HEK293 (cell line): ENCODE measurements at regions not wholly inside any gene's neighbourhood (a gene's known extent, or its start where the extent isn't known, plus 50 kb on each side); places are given as distances from the start of the nearest gene placed in this dataset.

Source experiments
- CTCF ChIA-PET: fragments of 350-600 bp; formaldehyde crosslinking; extraction: SDS; loops from one replicate; lab custom pipeline; 2021; ENCODE audit warnings: antibody characterized with exemption; lab: Yijun Ruan, JAX
- POLR2A ChIA-PET: fragments of 300-600 bp; formaldehyde crosslinking; extraction: SDS; loops from one replicate; lab custom pipeline; 2020; ENCODE audit warnings: antibody characterized with exemption, inconsistent platforms; lab: Yijun Ruan, JAX
- H3K27ac ChIP-seq: fragments of 200-500 bp; sonication (Bioruptor generic); 2 replicates; pipeline ENCODE4 v1.5.1; 2014; ENCODE audit warnings: low read depth, low read length, control low read depth, inconsistent platforms; ENCODE audit errors: extremely low read depth
- H3K36me3 ChIP-seq, 2 experiments: fragments of 200-500 bp in 1 of 2; sonication (Bioruptor generic) in 1 of 2; 1 replicate in 1 of 2; 2 replicates in 1 of 2; pipeline ENCODE4 v1.5.1; 2014 to 2017; ENCODE audit warnings: inconsistent platforms in 2 of 2, low read length in 2 of 2; ENCODE audit not compliant: control insufficient read depth in 2 of 2, insufficient read depth in 1 of 2
- H3K4me1 ChIP-seq: fragments of 200-500 bp; sonication (Bioruptor generic); 2 replicates; pipeline ENCODE4 v1.5.1; 2014; ENCODE audit warnings: mild to moderate bottlenecking, low read length, inconsistent platforms; ENCODE audit not compliant: control insufficient read depth, insufficient read depth
- H3K4me3 ChIP-seq: 2 replicates; pipeline ENCODE4 v1.5.1; 2011; ENCODE audit warnings: low read depth, mild to moderate bottlenecking, control low read depth, low read length, moderate library complexity
- H3K9me3 ChIP-seq: fragments of 200-500 bp; sonication (Bioruptor generic); 2 replicates; pipeline ENCODE4 v1.5.1; 2014; ENCODE audit warnings: low read depth, low read length, inconsistent platforms; ENCODE audit not compliant: control insufficient read depth, insufficient read depth
- BCL11A ChIP-seq: fragments of 450-650 bp; formaldehyde crosslinking; IDR thresholded peaks from 2 replicates; pipeline ENCODE4 v1.5.1; 2016; ENCODE audit warnings: low read depth, missing biosample characterization, missing genetic modification characterization
- HOXD13 ChIP-seq: sonication (generic); formaldehyde crosslinking; IDR thresholded peaks from 2 replicates; pipeline ENCODE4 v1.8.0; 2022; ENCODE audit warnings: missing genetic modification reagents, borderline replicate concordance
- KLF8 ChIP-seq: fragments of 450-650 bp; formaldehyde crosslinking; IDR thresholded peaks from 2 replicates; pipeline ENCODE4 v1.5.1; 2016; ENCODE audit warnings: missing biosample characterization, missing genetic modification characterization
- OVOL3 ChIP-seq: fragments of 450-650 bp; formaldehyde crosslinking; IDR thresholded peaks from 2 replicates; pipeline ENCODE4 v1.5.1; 2016; ENCODE audit warnings: missing biosample characterization, missing genetic modification characterization
- PRDM2 ChIP-seq: fragments of 450-650 bp; formaldehyde crosslinking; IDR thresholded peaks from 2 replicates; pipeline ENCODE4 v1.5.1; 2016; ENCODE audit warnings: missing biosample characterization, missing genetic modification characterization, borderline replicate concordance
- SCRT1 ChIP-seq: fragments of 450-650 bp; formaldehyde crosslinking; IDR thresholded peaks from 2 replicates; pipeline ENCODE4 v1.5.1; 2016; ENCODE audit warnings: missing biosample characterization, missing genetic modification characterization, borderline replicate concordance
- SETDB1 ChIP-seq: IDR thresholded peaks from one replicate; pipeline ENCODE4 v1.6.1; 2017; ENCODE audit warnings: mild to moderate bottlenecking, low read length, moderate library complexity, mixed read lengths; ENCODE audit not compliant: insufficient read length
- TRIM28 ChIP-seq: IDR thresholded peaks from 2 replicates; pipeline ENCODE4 v1.6.1; 2011; ENCODE audit warnings: low read length, control low read depth, borderline replicate concordance
- YY2 ChIP-seq: fragments of 450-650 bp; formaldehyde crosslinking; IDR thresholded peaks from 2 replicates; pipeline ENCODE4 v1.5.1; 2016; ENCODE audit warnings: missing biosample characterization, missing genetic modification characterization
- ZFP69B ChIP-seq: fragments of 450-650 bp; formaldehyde crosslinking; IDR thresholded peaks from 2 replicates; pipeline ENCODE4 v1.5.1; 2016; ENCODE audit warnings: missing biosample characterization, missing genetic modification characterization
- ZNF133 ChIP-seq: fragments of 450-650 bp; formaldehyde crosslinking; IDR thresholded peaks from 2 replicates; pipeline ENCODE4 v1.5.1; 2016; ENCODE audit warnings: missing biosample characterization, missing genetic modification characterization
- ZNF175 ChIP-seq: fragments of 450-650 bp; formaldehyde crosslinking; IDR thresholded peaks from 2 replicates; pipeline ENCODE4 v1.5.1; 2016; ENCODE audit warnings: missing biosample characterization, missing genetic modification characterization
- ZNF184 ChIP-seq: fragments of 450-650 bp; IDR thresholded peaks from 2 replicates; pipeline ENCODE4 v1.5.1; 2018; ENCODE audit warnings: missing biosample characterization, mild to moderate bottlenecking, missing genetic modification characterization
- ZNF19 ChIP-seq: fragments of 450-650 bp; formaldehyde crosslinking; IDR thresholded peaks from 2 replicates; pipeline ENCODE4; 2016; ENCODE audit warnings: missing biosample characterization, missing genetic modification characterization, low read depth
- ZNF311 ChIP-seq: fragments of 450-650 bp; formaldehyde crosslinking; IDR thresholded peaks from 2 replicates; pipeline ENCODE4 v1.5.1; 2017; ENCODE audit warnings: missing biosample characterization, missing genetic modification characterization, borderline replicate concordance
- ZNF521 ChIP-seq: fragments of 450-650 bp; formaldehyde crosslinking; IDR thresholded peaks from 2 replicates; pipeline ENCODE4 v1.5.1; 2017; ENCODE audit warnings: missing biosample characterization, mild to moderate bottlenecking, missing genetic modification characterization
- ZNF555 ChIP-seq: fragments of 450-650 bp; formaldehyde crosslinking; conservative IDR thresholded peaks from 2 replicates; pipeline ENCODE4 v1.5.1; 2017; ENCODE audit warnings: missing biosample characterization, mild to moderate bottlenecking, missing genetic modification characterization, inconsistent platforms
- ZNF571 ChIP-seq: fragments of 450-650 bp; formaldehyde crosslinking; IDR thresholded peaks from 2 replicates; pipeline ENCODE4 v1.5.0; 2017; ENCODE audit warnings: missing biosample characterization, missing genetic modification characterization
- ZNF600 ChIP-seq: fragments of 450-650 bp; formaldehyde crosslinking; IDR thresholded peaks from 2 replicates; pipeline ENCODE4 v1.5.1; 2016; ENCODE audit warnings: missing biosample characterization, missing genetic modification characterization
- ZNF677 ChIP-seq: fragments of 450-650 bp; IDR thresholded peaks from 2 replicates; pipeline ENCODE4 v1.5.0; 2018; ENCODE audit warnings: missing biosample characterization, mild to moderate bottlenecking, missing genetic modification characterization, moderate library complexity
- ZNF785 ChIP-seq: fragments of 450-650 bp; formaldehyde crosslinking; IDR thresholded peaks from 2 replicates; pipeline ENCODE4 v1.5.1; 2016; ENCODE audit warnings: missing biosample characterization, missing genetic modification characterization
- ZNF791 ChIP-seq: fragments of 450-650 bp; formaldehyde crosslinking; IDR thresholded peaks from 2 replicates; pipeline ENCODE4 v1.5.1; 2016; ENCODE audit warnings: missing biosample characterization, missing genetic modification characterization
- ZSCAN16 ChIP-seq: fragments of 450-650 bp; formaldehyde crosslinking; IDR thresholded peaks from 2 replicates; pipeline ENCODE4 v1.5.1; 2016; ENCODE audit warnings: missing biosample characterization, missing genetic modification characterization
- TF ChIP-seq, protein P1 (sequence below): fragments of 450-650 bp; formaldehyde crosslinking; IDR thresholded peaks from 2 replicates; pipeline ENCODE4 v1.5.1; 2016; ENCODE audit warnings: missing biosample characterization, missing genetic modification characterization
- TF ChIP-seq, protein P2 (sequence below): fragments of 450-650 bp; IDR thresholded peaks from 2 replicates; pipeline ENCODE4 v1.5.1; 2018; ENCODE audit warnings: missing biosample characterization, missing genetic modification characterization
- TF ChIP-seq, protein P3 (sequence below): fragments of 450-650 bp; formaldehyde crosslinking; IDR thresholded peaks from 2 replicates; pipeline ENCODE4 v1.5.1; 2016; ENCODE audit warnings: missing biosample characterization, missing genetic modification characterization
- TF ChIP-seq, protein P4 (sequence below): sonication (generic); formaldehyde crosslinking; IDR thresholded peaks from 2 replicates; pipeline ENCODE4 v1.8.1; 2022; ENCODE audit warnings: mild to moderate bottlenecking, moderate library complexity, missing genetic modification reagents

GRCh38 chr6:91824331-91824730, 1237.5 kb upstream of the MAP3K7 start:
- Histone ChIP-seq H3K4me3 (no peak overlapping the region), H3K27ac (no peak overlapping the region), H3K36me3 (no peaks in the 10 kb centered on the region), H3K4me1 (no peaks in the 10 kb centered on the region), H3K9me3 (no peaks in the 10 kb centered on the region)
- ChIA-PET CTCF (no interaction called here), POLR2A (no interaction called here)
- TF ChIP-seq KLF8 (tag by site-specific recombination) (no peak), ZNF555 (tag by site-specific recombination) (no peak), YY2 (no peak), OVOL3 (no peak), ZFP69B (tag by site-specific recombination) (no peak), ZNF311 (tag by site-specific recombination) (no peak), ZNF175 (no peak), ZNF184 (no peak), PRDM2 (tag by site-specific recombination) (no peak), ZNF791 (tag by site-specific recombination) (no peak), ZNF600 (no peak), BCL11A (tag by site-specific recombination) (no peak), ZNF133 (no peak), ZNF785 (tag by site-specific recombination) (no peak), ZSCAN16 (tag by site-specific recombination) (no peak), ZNF677 (tag by site-specific recombination) (no peak), SETDB1 (no peak), ZNF571 (tag by site-specific recombination) (no peak)
- TF ChIP-seq, protein P1, sequence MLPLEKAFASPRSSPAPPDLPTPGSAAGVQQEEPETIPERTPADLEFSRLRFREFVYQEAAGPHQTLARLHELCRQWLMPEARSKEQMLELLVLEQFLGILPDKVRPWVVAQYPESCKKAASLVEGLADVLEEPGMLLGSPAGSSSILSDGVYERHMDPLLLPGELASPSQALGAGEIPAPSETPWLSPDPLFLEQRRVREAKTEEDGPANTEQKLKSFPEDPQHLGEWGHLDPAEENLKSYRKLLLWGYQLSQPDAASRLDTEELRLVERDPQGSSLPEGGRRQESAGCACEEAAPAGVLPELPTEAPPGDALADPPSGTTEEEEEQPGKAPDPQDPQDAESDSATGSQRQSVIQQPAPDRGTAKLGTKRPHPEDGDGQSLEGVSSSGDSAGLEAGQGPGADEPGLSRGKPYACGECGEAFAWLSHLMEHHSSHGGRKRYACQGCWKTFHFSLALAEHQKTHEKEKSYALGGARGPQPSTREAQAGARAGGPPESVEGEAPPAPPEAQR (tag by site-specific recombination), result no peak
- TF ChIP-seq, protein P2, sequence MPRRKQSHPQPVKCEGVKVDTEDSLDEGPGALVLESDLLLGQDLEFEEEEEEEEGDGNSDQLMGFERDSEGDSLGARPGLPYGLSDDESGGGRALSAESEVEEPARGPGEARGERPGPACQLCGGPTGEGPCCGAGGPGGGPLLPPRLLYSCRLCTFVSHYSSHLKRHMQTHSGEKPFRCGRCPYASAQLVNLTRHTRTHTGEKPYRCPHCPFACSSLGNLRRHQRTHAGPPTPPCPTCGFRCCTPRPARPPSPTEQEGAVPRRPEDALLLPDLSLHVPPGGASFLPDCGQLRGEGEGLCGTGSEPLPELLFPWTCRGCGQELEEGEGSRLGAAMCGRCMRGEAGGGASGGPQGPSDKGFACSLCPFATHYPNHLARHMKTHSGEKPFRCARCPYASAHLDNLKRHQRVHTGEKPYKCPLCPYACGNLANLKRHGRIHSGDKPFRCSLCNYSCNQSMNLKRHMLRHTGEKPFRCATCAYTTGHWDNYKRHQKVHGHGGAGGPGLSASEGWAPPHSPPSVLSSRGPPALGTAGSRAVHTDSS (tag by site-specific recombination), result no peak

DNA sequence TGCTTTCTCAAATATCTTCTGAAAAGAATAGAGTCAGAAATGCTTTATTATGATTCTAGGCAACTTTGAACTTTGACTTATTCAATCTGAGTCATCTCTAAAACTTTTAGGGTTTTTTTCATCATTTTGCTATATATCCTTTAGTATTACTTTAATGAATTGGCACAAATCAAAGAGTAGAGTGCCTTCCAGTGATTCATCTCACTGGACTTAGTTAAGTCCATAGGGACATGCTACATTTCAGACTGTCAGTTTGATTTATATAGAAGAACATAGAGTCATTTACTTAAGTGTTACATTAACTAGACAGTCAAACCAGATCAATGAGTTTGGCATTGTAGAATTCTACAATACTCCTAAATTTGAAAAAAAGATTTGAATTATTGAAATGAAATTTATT, 1235.7 kb upstream of the MAP3K7 start:
- H3K4me3 ChIP-seq, result no peak overlapping the region
- POLR2A ChIA-PET, result no interaction called here
- TF ChIP-seq TRIM28 (no peak), HOXD13 (no peak), ZNF19 (tag by site-specific recombination) (no peak), ZNF521 (no peak), ZNF175 (no peak), SCRT1 (tag by site-specific recombination) (no peak), ZSCAN16 (tag by site-specific recombination) (no peak)
- TF ChIP-seq, protein P3, sequence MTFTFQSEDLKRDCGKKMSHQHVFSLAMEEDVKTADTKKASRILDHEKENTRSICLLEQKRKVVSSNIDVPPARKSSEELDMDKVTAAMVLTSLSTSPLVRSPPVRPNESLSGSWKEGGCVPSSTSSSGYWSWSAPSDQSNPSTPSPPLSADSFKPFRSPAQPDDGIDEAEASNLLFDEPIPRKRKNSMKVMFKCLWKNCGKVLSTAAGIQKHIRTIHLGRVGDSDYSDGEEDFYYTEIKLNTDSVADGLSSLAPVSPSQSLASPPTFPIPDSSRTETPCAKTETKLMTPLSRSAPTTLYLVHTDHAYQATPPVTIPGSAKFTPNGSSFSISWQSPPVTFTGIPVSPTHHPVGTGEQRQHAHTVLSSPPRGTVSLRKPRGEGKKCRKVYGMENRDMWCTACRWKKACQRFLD, result no peak
- TF ChIP-seq, protein P4, sequence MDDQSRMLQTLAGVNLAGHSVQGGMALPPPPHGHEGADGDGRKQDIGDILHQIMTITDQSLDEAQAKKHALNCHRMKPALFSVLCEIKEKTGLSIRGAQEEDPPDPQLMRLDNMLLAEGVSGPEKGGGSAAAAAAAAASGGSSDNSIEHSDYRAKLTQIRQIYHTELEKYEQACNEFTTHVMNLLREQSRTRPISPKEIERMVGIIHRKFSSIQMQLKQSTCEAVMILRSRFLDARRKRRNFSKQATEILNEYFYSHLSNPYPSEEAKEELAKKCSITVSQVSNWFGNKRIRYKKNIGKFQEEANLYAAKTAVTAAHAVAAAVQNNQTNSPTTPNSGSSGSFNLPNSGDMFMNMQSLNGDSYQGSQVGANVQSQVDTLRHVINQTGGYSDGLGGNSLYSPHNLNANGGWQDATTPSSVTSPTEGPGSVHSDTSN, result no peak

More for the DNA sequence above, 1235.7 kb upstream of the MAP3K7 start:
- H3K27ac ChIP-seq, result no peak overlapping the region
- no peaks in the 10 kb centered on the region for H3K36me3 ChIP-seq
- CTCF ChIA-PET, result no interaction called here
- H3K4me1 ChIP-seq, result no peaks in the 10 kb centered on the region
- no peaks in the 10 kb centered on the region for H3K9me3 ChIP-seq
